CD8-positive, alpha-beta memory T cell (primary cell): ENCODE measurements at regions not wholly inside any gene's neighbourhood (a gene's known extent, or its start where the extent isn't known, plus 50 kb on each side); places are given as distances from the start of the nearest gene placed in this dataset.

Experiments
- CTCF ChIA-PET: fragments of 350-600 bp; sonication (Branson Sonifier 250); formaldehyde crosslinking; loops from one replicate; lab custom pipeline; 2021; ENCODE audit warnings: antibody characterized with exemption; lab: Charles Lee
- POLR2A ChIA-PET: fragments of 350-600 bp; sonication (Branson Sonifier 250); formaldehyde crosslinking; loops from one replicate; lab custom pipeline; 2021; ENCODE audit warnings: antibody characterized with exemption; lab: Charles Lee
- DNase-seq, 5 donors: peaks; one replicate each; pipeline versions ENCODE4 v3.0.0 to v3.0.0-alpha.2; 2020 to 2022; ENCODE audit warnings: mixed read lengths in 1 of 5
- H3K27ac ChIP-seq: one replicate; pipeline ENCODE4 v1.7.0; 2013; ENCODE audit warnings: low read depth, mild to moderate bottlenecking, low read length, moderate library complexity
- H3K27me3 ChIP-seq: 2 replicates; pipeline ENCODE4 v1.7.0; 2013; ENCODE audit warnings: low read length, mild to moderate bottlenecking; ENCODE audit not compliant: insufficient read depth, poor library complexity, severe bottlenecking
- H3K36me3 ChIP-seq: 2 replicates; pipeline ENCODE4 v1.7.0; 2013; ENCODE audit warnings: mild to moderate bottlenecking, low read length, moderate library complexity; ENCODE audit not compliant: insufficient read depth
- H3K4me1 ChIP-seq: 2 replicates; pipeline ENCODE4 v1.7.0; 2013; ENCODE audit warnings: mild to moderate bottlenecking, low read length, moderate library complexity; ENCODE audit not compliant: insufficient read depth
- H3K4me3 ChIP-seq: 2 replicates; pipeline ENCODE4 v1.7.0; 2013; ENCODE audit warnings: mild to moderate bottlenecking, low read length
- H3K9me3 ChIP-seq: 2 replicates; pipeline ENCODE4 v1.7.0; 2013; ENCODE audit warnings: mild to moderate bottlenecking, low read length
- H3K27ac Mint-ChIP-seq, 8 donors: one replicate each; pipeline ENCODE4 v1.8.0; 2020 to 2021; ENCODE audit warnings: mixed read lengths in 8 of 8, mild to moderate bottlenecking in 6 of 8, inconsistent platforms in 3 of 8, moderate library complexity in 3 of 8
- H3K27me3 Mint-ChIP-seq, 2 donors: one replicate each; pipeline ENCODE4 v1.8.0; 2020 to 2021; ENCODE audit warnings: mixed read lengths in 2 of 2, mild to moderate bottlenecking in 1 of 2, moderate library complexity in 1 of 2
- H3K36me3 Mint-ChIP-seq, 3 donors: one replicate each; pipeline ENCODE4 v1.8.0; 2020 to 2021; ENCODE audit warnings: mixed read lengths in 3 of 3, inconsistent platforms in 1 of 3, mild to moderate bottlenecking in 1 of 3
- H3K4me1 Mint-ChIP-seq, 3 donors: one replicate each; pipeline ENCODE4 v1.8.0; 2020 to 2021; ENCODE audit warnings: mixed read lengths in 3 of 3, inconsistent platforms in 1 of 3, mild to moderate bottlenecking in 1 of 3
- H3K4me3 Mint-ChIP-seq, 7 donors: one replicate each; pipeline ENCODE4 v1.8.0; 2020 to 2021; ENCODE audit warnings: mixed read lengths in 7 of 7, mild to moderate bottlenecking in 6 of 7, moderate library complexity in 4 of 7, inconsistent platforms in 2 of 7
- H3K9me3 Mint-ChIP-seq, 5 donors: one replicate each; pipeline ENCODE4 v1.8.0; 2020 to 2022; ENCODE audit warnings: mixed read lengths in 5 of 5, mild to moderate bottlenecking in 3 of 5, moderate library complexity in 2 of 5, inconsistent platforms in 1 of 5

DNA sequence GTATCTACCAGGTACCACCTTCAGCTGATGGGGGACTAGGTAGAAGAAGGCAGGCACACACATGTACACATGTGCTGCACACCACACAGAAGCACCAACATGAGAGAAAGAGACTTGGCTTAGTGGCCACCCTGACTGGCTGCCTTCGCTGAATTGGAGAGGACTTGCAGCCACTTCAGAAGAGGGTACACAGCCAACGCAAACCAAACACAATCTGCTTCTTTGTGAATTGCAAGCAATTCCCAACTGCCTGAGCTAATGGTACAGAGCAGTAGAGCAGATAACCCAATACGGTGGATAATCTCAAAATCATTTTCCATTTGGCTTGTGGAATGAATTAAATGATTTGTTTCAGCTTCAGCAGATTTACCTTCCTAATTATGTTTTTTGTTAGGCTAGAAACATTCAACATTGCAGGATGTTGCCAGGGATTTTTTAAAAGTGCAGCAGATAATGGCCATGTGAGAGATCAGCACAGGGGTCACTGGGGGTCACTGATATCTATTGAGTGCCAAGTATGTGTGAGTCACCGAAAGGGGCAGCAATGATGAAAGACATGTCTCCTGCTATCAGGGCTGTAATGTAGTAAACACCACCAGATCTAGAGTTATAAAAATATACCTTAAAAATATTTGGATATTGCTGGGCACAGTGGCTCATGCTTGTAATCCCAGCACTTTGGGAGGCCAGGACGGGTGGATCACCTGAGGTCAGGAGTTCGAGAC, 652.6 kb downstream of the BCL11A start:
- Mint-ChIP-seq H3K4me1 (no peaks in the 10 kb centered on the region), H3K36me3 (no peaks in the 10 kb centered on the region), H3K27me3 (no peaks in the 10 kb centered on the region), H3K27ac (peak overlapping the region in 1 of 8 donors; percentile 15), H3K4me3 (no peak overlapping the region), H3K9me3 (no peaks in the 10 kb centered on the region)
- H3K9me3 ChIP-seq = no peaks in the 10 kb centered on the region
- no peak for DNase-seq
- POLR2A ChIA-PET = no interaction called here
- H3K4me3 ChIP-seq = no peak overlapping the region
- no peaks in the 10 kb centered on the region for H3K36me3 ChIP-seq
- no peaks in the 10 kb centered on the region for H3K27me3 ChIP-seq
- no peak overlapping the region for H3K27ac ChIP-seq
- CTCF ChIA-PET = no interaction called here
- no peaks in the 10 kb centered on the region for H3K4me1 ChIP-seq

DNA sequence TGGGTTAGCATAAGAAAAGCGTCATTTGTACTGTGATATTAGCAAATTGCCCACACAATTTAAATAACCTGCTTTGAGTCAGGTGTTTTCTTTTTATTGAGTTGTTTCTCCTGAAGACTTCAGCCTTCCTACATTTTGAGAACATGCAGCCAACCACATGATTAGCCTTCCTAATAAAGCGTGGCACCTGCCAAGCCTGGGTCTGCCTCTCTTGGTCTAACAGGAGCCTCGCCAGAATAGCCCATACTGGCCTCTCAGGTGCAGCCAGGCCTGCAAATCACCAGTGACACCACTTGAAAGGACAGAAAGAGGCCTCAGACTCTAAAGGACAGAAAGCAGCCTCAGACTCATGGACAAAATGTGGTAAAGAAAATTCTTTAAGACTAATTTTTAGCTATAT, 653.8 kb downstream of the BCL11A start:
- H3K27ac Mint-ChIP-seq = no peak overlapping the region
- H3K36me3 Mint-ChIP-seq = no peaks in the 10 kb centered on the region
- ChIA-PET POLR2A (no interaction called here), CTCF (no interaction called here)
- H3K36me3 ChIP-seq = no peaks in the 10 kb centered on the region
- H3K27me3 ChIP-seq = no peaks in the 10 kb centered on the region
- no peak overlapping the region for H3K4me3 ChIP-seq
- H3K4me3 Mint-ChIP-seq = no peak overlapping the region
- DNase-seq = no peak
- H3K27ac ChIP-seq = no peak overlapping the region
- no peaks in the 10 kb centered on the region for H3K9me3 Mint-ChIP-seq
- no peaks in the 10 kb centered on the region for H3K4me1 ChIP-seq
- no peaks in the 10 kb centered on the region for H3K27me3 Mint-ChIP-seq
- no peaks in the 10 kb centered on the region for H3K4me1 Mint-ChIP-seq
- H3K9me3 ChIP-seq = no peaks in the 10 kb centered on the region

DNA sequence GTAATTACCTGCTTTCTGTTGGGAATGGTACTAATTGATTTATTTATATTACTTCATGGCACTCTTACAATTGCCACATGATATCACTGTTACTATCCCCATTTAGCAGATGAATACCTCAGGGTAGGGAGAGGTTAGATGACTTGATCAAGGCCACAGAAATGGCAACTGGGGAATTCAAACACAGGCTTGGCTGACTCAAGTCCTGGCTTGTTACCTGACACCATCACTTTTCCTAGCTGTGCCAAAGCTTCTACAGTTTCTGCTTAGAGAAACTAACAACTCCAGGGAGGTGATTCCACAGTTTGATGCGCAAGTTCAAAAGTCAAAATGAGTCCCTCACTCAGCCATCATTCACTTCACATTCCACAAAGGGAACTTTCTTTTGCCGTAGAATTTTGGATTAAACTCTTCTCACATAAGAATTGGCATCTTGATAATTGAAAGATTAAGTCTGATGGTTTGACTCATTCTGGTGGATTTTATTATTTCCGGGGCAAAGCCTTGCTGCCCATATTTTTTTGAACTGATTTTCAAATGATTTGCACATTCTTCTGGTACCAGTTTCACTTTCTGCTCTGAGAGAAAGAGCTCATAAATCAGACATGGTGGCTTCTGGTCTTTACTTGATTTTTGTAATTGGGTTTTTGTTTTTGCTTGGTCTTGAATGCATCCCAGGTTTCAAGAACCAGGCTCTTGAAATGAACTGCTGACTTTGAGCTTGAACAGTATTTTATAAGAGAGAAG, 656.8 kb downstream of the BCL11A start:
- POLR2A ChIA-PET = no interaction called here

GRCh38 chr2:59893612-59894011, 659.8 kb downstream of the BCL11A start:
- H3K27ac ChIP-seq = no peak overlapping the region
- H3K36me3 ChIP-seq = no peaks in the 10 kb centered on the region
- no peak overlapping the region for H3K4me3 Mint-ChIP-seq
- POLR2A ChIA-PET = no interaction called here
- no peak overlapping the region for H3K4me3 ChIP-seq
- no peaks in the 10 kb centered on the region for H3K36me3 Mint-ChIP-seq
- no peak for DNase-seq
- H3K9me3 ChIP-seq = no peaks in the 10 kb centered on the region
- H3K27ac Mint-ChIP-seq = no peak overlapping the region
- peaks cover 0 to 2% of the 10 kb centered on the region in 2 donors for H3K27me3 Mint-ChIP-seq
- H3K9me3 Mint-ChIP-seq = peaks cover 0 to 5% (median 0%) of the 10 kb centered on the region in 5 donors
- H3K27me3 ChIP-seq = no peaks in the 10 kb centered on the region
- CTCF ChIA-PET = no interaction called here
- peaks cover 8% of the 10 kb centered on the region for H3K4me1 ChIP-seq
- H3K4me1 Mint-ChIP-seq = peaks cover 0 to under 1% (median under 1%) of the 10 kb centered on the region in 3 donors

More for the DNA sequence above, 656.8 kb downstream of the BCL11A start:
- H3K4me3 ChIP-seq = no peak overlapping the region
- Mint-ChIP-seq H3K9me3 (peaks cover 0 to 3% (median 0%) of the 10 kb centered on the region in 5 donors), H3K4me1 (no peaks in the 10 kb centered on the region), H3K4me3 (no peak overlapping the region), H3K27me3 (no peaks in the 10 kb centered on the region), H3K27ac (no peak overlapping the region), H3K36me3 (no peaks in the 10 kb centered on the region)
- no peak for DNase-seq
- CTCF ChIA-PET = no interaction called here
- no peaks in the 10 kb centered on the region for H3K27me3 ChIP-seq
- H3K9me3 ChIP-seq = no peaks in the 10 kb centered on the region
- H3K27ac ChIP-seq = no peak overlapping the region
- no peaks in the 10 kb centered on the region for H3K36me3 ChIP-seq
- H3K4me1 ChIP-seq = no peaks in the 10 kb centered on the region

- no peak overlapping the region for H3K4me3 ChIP-seq
- peaks cover 0 to 5% (median 0%) of the 10 kb centered on the region in 5 donors for H3K9me3 Mint-ChIP-seq
- POLR2A ChIA-PET = no interaction called here
- no peak overlapping the region for H3K27ac Mint-ChIP-seq
- no peak overlapping the region for H3K4me3 Mint-ChIP-seq
- no peaks in the 10 kb centered on the region for H3K27me3 ChIP-seq
- no peaks in the 10 kb centered on the region for H3K9me3 ChIP-seq
- H3K36me3 ChIP-seq = no peaks in the 10 kb centered on the region
- DNase-seq = no peak
- H3K4me1 Mint-ChIP-seq = peaks cover 6 to 13% (median 11%) of the 10 kb centered on the region in 3 donors
- CTCF ChIA-PET = no interaction called here
- H3K27me3 Mint-ChIP-seq = peaks cover 0 to 2% of the 10 kb centered on the region in 2 donors
- no peak overlapping the region for H3K27ac ChIP-seq
- peaks cover 17% of the 10 kb centered on the region for H3K4me1 ChIP-seq
- H3K36me3 Mint-ChIP-seq = no peaks in the 10 kb centered on the region
Observed at GRCh38 chr2:59892398-59892797, 661.1 kb downstream of the BCL11A start.

- ChIA-PET CTCF (no interaction called here), POLR2A (no interaction called here)
- Mint-ChIP-seq H3K27ac (no peak overlapping the region), H3K4me3 (no peak overlapping the region), H3K27me3 (peaks cover 0 to 2% of the 10 kb centered on the region in 2 donors), H3K9me3 (peaks cover 0 to 5% (median 0%) of the 10 kb centered on the region in 5 donors), H3K4me1 (peaks cover 12 to 32% (median 20%) of the 10 kb centered on the region in 3 donors), H3K36me3 (no peaks in the 10 kb centered on the region)
- H3K9me3 ChIP-seq = no peaks in the 10 kb centered on the region
- no peak for DNase-seq
- H3K4me1 ChIP-seq = peaks cover 40% of the 10 kb centered on the region
- no peak overlapping the region for H3K4me3 ChIP-seq
- H3K27ac ChIP-seq = no peak overlapping the region
- H3K36me3 ChIP-seq = no peaks in the 10 kb centered on the region
- no peaks in the 10 kb centered on the region for H3K27me3 ChIP-seq
Observed at GRCh38 chr2:59889305-59889704, 664.1 kb downstream of the BCL11A start.

- POLR2A ChIA-PET = no interaction called here
- no peaks in the 10 kb centered on the region for H3K27me3 ChIP-seq
Observed at GRCh38 chr2:59888706-59889105, 664.7 kb downstream of the BCL11A start.

DNA sequence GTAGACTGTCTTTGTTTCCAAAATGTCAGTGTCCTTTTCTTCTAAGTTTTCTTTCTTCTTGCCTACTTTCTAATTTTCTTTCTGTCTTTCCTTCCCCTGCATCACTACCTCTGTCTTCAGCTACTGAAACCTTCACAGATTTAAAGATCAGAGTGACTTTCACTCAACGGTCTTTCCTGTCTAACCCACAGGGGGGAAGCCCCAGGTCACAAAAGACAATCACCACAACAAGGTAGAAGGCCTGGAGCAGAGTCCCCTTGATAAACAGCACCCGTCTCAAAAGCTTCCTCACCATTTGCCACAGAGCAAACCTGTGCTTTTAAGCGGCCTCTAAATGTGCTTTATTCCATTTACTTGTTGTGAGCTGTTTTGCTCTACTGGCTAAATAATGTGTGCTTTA, 665.4 kb downstream of the BCL11A start:
- peak in 3 of 5 donors; percentile 40 to 87 (median 53) for DNase-seq
- H3K9me3 ChIP-seq = no peaks in the 10 kb centered on the region
- H3K36me3 Mint-ChIP-seq = no peaks in the 10 kb centered on the region
- peaks cover 12 to 32% (median 20%) of the 10 kb centered on the region in 3 donors for H3K4me1 Mint-ChIP-seq
- peak overlapping the region in 2 of 8 donors; percentile 29 to 64 for H3K27ac Mint-ChIP-seq
- H3K4me3 Mint-ChIP-seq = peak overlapping the region in 4 of 7 donors; percentile 13 to 58 (median 32)
- H3K36me3 ChIP-seq = no peaks in the 10 kb centered on the region
- ChIA-PET POLR2A (no interaction called here), CTCF (no interaction called here)
- no peak overlapping the region for H3K27ac ChIP-seq
- peaks cover 0 to 2% of the 10 kb centered on the region in 2 donors for H3K27me3 Mint-ChIP-seq
- H3K27me3 ChIP-seq = no peaks in the 10 kb centered on the region
- H3K4me1 ChIP-seq = peaks cover 40% of the 10 kb centered on the region
- no peak overlapping the region for H3K4me3 ChIP-seq
- H3K9me3 Mint-ChIP-seq = peaks cover 0 to 4% (median 0%) of the 10 kb centered on the region in 5 donors

More at GRCh38 chr2:59888706-59889105, 664.7 kb downstream of the BCL11A start:
- no peak for DNase-seq
- Mint-ChIP-seq H3K4me1 (peaks cover 12 to 32% (median 20%) of the 10 kb centered on the region in 3 donors), H3K27ac (no peak overlapping the region), H3K4me3 (no peak overlapping the region), H3K36me3 (no peaks in the 10 kb centered on the region), H3K9me3 (peaks cover 0 to 5% (median 0%) of the 10 kb centered on the region in 5 donors), H3K27me3 (peaks cover 0 to 2% of the 10 kb centered on the region in 2 donors)
- Histone ChIP-seq H3K27ac (no peak overlapping the region), H3K4me1 (peaks cover 40% of the 10 kb centered on the region), H3K36me3 (no peaks in the 10 kb centered on the region), H3K9me3 (no peaks in the 10 kb centered on the region), H3K4me3 (no peak overlapping the region)
- CTCF ChIA-PET = no interaction called here
